Vagina (tissue), 2 donors: ENCODE measurements at regions not wholly inside any gene's neighbourhood (a gene's known extent, or its start where the extent isn't known, plus 50 kb on each side); places are given as distances from the start of the nearest gene placed in this dataset.

Experiments used
- POLR2AphosphoS5 ChIP-seq, 2 donors: sonication (generic); formaldehyde crosslinking; IDR thresholded peaks; one replicate each; pipeline ENCODE4 v1.9.0; 2017; ENCODE audit warnings: antibody characterized with exemption in 2 of 2, mild to moderate bottlenecking in 2 of 2, low read depth in 1 of 2; ENCODE audit not compliant: insufficient read depth in 1 of 2
- TF ChIP-seq, protein P1 (sequence below), 3 experiments: fragments of 450-650 bp in 2 of 3; fragments of 200-600 bp in 1 of 3; sonication (generic) in 1 of 3; IDR thresholded peaks; one replicate each; pipeline ENCODE4 v1.5.1; 2017 to 2019; ENCODE audit warnings: antibody characterized with exemption in 3 of 3, mild to moderate bottlenecking in 2 of 3, moderate library complexity in 2 of 3

GRCh38 chr16:52657924-52658323 is 111.0 kb upstream of the TOX3 start:
- TF ChIP-seq, protein P1, sequence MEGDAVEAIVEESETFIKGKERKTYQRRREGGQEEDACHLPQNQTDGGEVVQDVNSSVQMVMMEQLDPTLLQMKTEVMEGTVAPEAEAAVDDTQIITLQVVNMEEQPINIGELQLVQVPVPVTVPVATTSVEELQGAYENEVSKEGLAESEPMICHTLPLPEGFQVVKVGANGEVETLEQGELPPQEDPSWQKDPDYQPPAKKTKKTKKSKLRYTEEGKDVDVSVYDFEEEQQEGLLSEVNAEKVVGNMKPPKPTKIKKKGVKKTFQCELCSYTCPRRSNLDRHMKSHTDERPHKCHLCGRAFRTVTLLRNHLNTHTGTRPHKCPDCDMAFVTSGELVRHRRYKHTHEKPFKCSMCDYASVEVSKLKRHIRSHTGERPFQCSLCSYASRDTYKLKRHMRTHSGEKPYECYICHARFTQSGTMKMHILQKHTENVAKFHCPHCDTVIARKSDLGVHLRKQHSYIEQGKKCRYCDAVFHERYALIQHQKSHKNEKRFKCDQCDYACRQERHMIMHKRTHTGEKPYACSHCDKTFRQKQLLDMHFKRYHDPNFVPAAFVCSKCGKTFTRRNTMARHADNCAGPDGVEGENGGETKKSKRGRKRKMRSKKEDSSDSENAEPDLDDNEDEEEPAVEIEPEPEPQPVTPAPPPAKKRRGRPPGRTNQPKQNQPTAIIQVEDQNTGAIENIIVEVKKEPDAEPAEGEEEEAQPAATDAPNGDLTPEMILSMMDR (IDR thresholded peaks at IDR 0.05), result no peak
- no peak for TF ChIP-seq POLR2AphosphoS5 (IDR thresholded peaks at IDR 0.05; ENCODE audit: insufficient read depth in 1 of 2, low read depth in 1 of 2)
